Neural crest cell (in vitro differentiated cells): ENCODE measurements at regions not wholly inside any gene's neighbourhood (a gene's known extent, or its start where the extent isn't known, plus 50 kb on each side); places are given as distances from the start of the nearest gene placed in this dataset.

Source experiments
- DNase-seq: peaks from one replicate; pipeline ENCODE4 v3.0.0; 2021; ENCODE audit warnings: low read depth, mixed read lengths, low spot score
- H3K27ac Mint-ChIP-seq: one replicate; pipeline ENCODE4 v1.8.0; 2021; ENCODE audit warnings: mild to moderate bottlenecking, mixed read lengths; ENCODE audit not compliant: unreplicated experiment
- H3K27me3 Mint-ChIP-seq: 2 replicates; pipeline ENCODE4 v1.8.0; 2021; ENCODE audit warnings: low read depth, mild to moderate bottlenecking, mixed read lengths
- H3K36me3 Mint-ChIP-seq: 2 replicates; pipeline ENCODE4 v1.8.0; 2021; ENCODE audit warnings: low read depth, mild to moderate bottlenecking, mixed read lengths
- H3K4me1 Mint-ChIP-seq: 2 replicates; pipeline ENCODE4 v1.8.0; 2021; ENCODE audit warnings: mixed read lengths
- H3K4me3 Mint-ChIP-seq: one replicate; pipeline ENCODE4 v1.8.0; 2021; ENCODE audit warnings: mild to moderate bottlenecking, mixed read lengths
- H3K9me3 Mint-ChIP-seq: 2 replicates; pipeline ENCODE4 v1.8.0; 2021; ENCODE audit warnings: mixed read lengths
- TF ChIP-seq, protein P1 (sequence below): fragments of 200-600 bp; sonication (generic); conservative IDR thresholded peaks from 2 replicates; pipeline ENCODE4 v1.5.0; 2021; ENCODE audit warnings: antibody characterized with exemption, mild to moderate bottlenecking

DNA sequence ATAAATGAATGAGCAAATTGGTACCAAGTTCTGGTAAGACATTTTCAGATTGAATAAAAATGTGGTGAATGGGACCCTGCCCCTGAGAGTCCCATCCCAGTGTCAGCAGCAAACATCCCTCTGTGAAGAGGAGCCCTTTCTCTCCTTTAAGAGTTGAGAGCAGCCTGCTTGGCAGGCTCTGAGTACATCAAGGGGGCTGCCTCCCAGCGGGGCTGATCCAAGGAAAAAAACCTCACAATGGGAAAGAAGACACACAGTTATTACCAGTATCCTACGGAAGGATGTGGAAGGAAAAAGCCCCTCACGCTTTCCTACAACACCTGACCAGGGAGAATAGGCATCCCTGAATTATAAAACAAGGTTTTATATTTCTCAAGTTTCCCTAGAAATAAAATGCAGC, 293.8 kb upstream of the B3GAT1 start:
- Mint-ChIP-seq H3K4me1 (no peaks in the 10 kb centered on the region), H3K27ac (no peak overlapping the region), H3K4me3 (no peak overlapping the region), H3K27me3 (peaks cover 28% of the 10 kb centered on the region), H3K36me3 (no peaks in the 10 kb centered on the region), H3K9me3 (no peaks in the 10 kb centered on the region)
- TF ChIP-seq, protein P1, sequence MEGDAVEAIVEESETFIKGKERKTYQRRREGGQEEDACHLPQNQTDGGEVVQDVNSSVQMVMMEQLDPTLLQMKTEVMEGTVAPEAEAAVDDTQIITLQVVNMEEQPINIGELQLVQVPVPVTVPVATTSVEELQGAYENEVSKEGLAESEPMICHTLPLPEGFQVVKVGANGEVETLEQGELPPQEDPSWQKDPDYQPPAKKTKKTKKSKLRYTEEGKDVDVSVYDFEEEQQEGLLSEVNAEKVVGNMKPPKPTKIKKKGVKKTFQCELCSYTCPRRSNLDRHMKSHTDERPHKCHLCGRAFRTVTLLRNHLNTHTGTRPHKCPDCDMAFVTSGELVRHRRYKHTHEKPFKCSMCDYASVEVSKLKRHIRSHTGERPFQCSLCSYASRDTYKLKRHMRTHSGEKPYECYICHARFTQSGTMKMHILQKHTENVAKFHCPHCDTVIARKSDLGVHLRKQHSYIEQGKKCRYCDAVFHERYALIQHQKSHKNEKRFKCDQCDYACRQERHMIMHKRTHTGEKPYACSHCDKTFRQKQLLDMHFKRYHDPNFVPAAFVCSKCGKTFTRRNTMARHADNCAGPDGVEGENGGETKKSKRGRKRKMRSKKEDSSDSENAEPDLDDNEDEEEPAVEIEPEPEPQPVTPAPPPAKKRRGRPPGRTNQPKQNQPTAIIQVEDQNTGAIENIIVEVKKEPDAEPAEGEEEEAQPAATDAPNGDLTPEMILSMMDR = no peak
- DNase-seq = no peak

- no peaks in the 10 kb centered on the region for H3K4me1 Mint-ChIP-seq
- TF ChIP-seq, protein P1 = no peak
- no peak overlapping the region for H3K27ac Mint-ChIP-seq
- H3K36me3 Mint-ChIP-seq = no peaks in the 10 kb centered on the region
- no peak for DNase-seq
- H3K9me3 Mint-ChIP-seq = no peaks in the 10 kb centered on the region
- H3K27me3 Mint-ChIP-seq = peaks cover 28% of the 10 kb centered on the region
- no peak overlapping the region for H3K4me3 Mint-ChIP-seq
Measured at GRCh38 chr11:134702827-134703226, 290.8 kb upstream of the B3GAT1 start.

- H3K4me1 Mint-ChIP-seq = no peaks in the 10 kb centered on the region
- no peak overlapping the region for H3K4me3 Mint-ChIP-seq
- H3K27me3 Mint-ChIP-seq = peaks cover 28% of the 10 kb centered on the region
- no peak overlapping the region for H3K27ac Mint-ChIP-seq
- no peaks in the 10 kb centered on the region for H3K9me3 Mint-ChIP-seq
- TF ChIP-seq, protein P1 = no peak
- H3K36me3 Mint-ChIP-seq = no peaks in the 10 kb centered on the region
- DNase-seq = no peak
Measured at GRCh38 chr11:134701564-134702165, 289.6 kb upstream of the B3GAT1 start.

- Mint-ChIP-seq H3K4me3 (no peak overlapping the region), H3K27me3 (peaks cover 25% of the 10 kb centered on the region), H3K36me3 (no peaks in the 10 kb centered on the region), H3K4me1 (no peaks in the 10 kb centered on the region), H3K9me3 (no peaks in the 10 kb centered on the region), H3K27ac (no peak overlapping the region)
- TF ChIP-seq, protein P1 = no peak
- DNase-seq = no peak
Measured at GRCh38 chr11:134700101-134700640, 288.1 kb upstream of the B3GAT1 start.

- H3K36me3 Mint-ChIP-seq = no peaks in the 10 kb centered on the region
- no peak overlapping the region for H3K4me3 Mint-ChIP-seq
- H3K27ac Mint-ChIP-seq = no peak overlapping the region
- H3K4me1 Mint-ChIP-seq = no peaks in the 10 kb centered on the region
- peaks cover 21% of the 10 kb centered on the region for H3K27me3 Mint-ChIP-seq
- TF ChIP-seq, protein P1 = no peak
- DNase-seq = no peak
- no peaks in the 10 kb centered on the region for H3K9me3 Mint-ChIP-seq
Measured at GRCh38 chr11:134696455-134696854, 284.4 kb upstream of the B3GAT1 start.
